HepG2 (cell line): ENCODE measurements at regions not wholly inside any gene's neighbourhood (a gene's known extent, or its start where the extent isn't known, plus 50 kb on each side); places are given as distances from the start of the nearest gene placed in this dataset.

ENCODE experiments used
- CTCF ChIP-seq: sonication (generic); formaldehyde crosslinking; IDR thresholded peaks from 2 replicates; pipeline ENCODE4 v1.5.0; 2020; ENCODE audit warnings: mild to moderate bottlenecking, missing genetic modification reagents, moderate library complexity
- FIP1L1 ChIP-seq: fragments of 200-400 bp; formaldehyde crosslinking; IDR thresholded peaks from 2 replicates; pipeline ENCODE4 v1.6.1; 2018; ENCODE audit warnings: low read depth, mild to moderate bottlenecking, low read length, moderate library complexity, borderline replicate concordance; ENCODE audit not compliant: insufficient read depth
- KDM2A ChIP-seq: sonication (generic); formaldehyde crosslinking; IDR thresholded peaks from 2 replicates; pipeline ENCODE4 v1.4.0; 2020; ENCODE audit warnings: low read depth, missing genetic modification reagents, borderline replicate concordance
- PCBP2 ChIP-seq: fragments of 200-400 bp; formaldehyde crosslinking; optimal IDR thresholded peaks from 2 replicates; pipeline ENCODE3; 2018; ENCODE audit warnings: low read length, low read depth; ENCODE audit not compliant: poor library complexity, severe bottlenecking
- POLR2A ChIP-seq, 2 experiments: IDR thresholded peaks; 2 replicates each; pipeline ENCODE4 v1.6.1; 2011; ENCODE audit warnings: low read depth in 2 of 2, low read length in 2 of 2, mild to moderate bottlenecking in 1 of 2, moderate library complexity in 1 of 2; ENCODE audit not compliant: insufficient read depth in 1 of 2
- REPIN1 ChIP-seq: sonication (generic); formaldehyde crosslinking; IDR thresholded peaks from 2 replicates; pipeline ENCODE4 v1.8.0; 2022; ENCODE audit warnings: missing genetic modification reagents, low read depth, mild to moderate bottlenecking, borderline replicate concordance
- TBP ChIP-seq: sonication (generic); formaldehyde crosslinking; IDR thresholded peaks from 2 replicates; pipeline ENCODE4 v1.5.0; 2020; ENCODE audit warnings: missing genetic modification reagents
- XRCC5 ChIP-seq: fragments of 200-400 bp; formaldehyde crosslinking; optimal IDR thresholded peaks from 2 replicates; pipeline ENCODE3; 2017; ENCODE audit warnings: mild to moderate bottlenecking, low read length
- ZBTB33 ChIP-seq: sonication (generic); formaldehyde crosslinking; IDR thresholded peaks from 2 replicates; pipeline ENCODE4 v1.4.0; 2020; ENCODE audit warnings: missing genetic modification reagents
- ZBTB43 ChIP-seq: sonication (generic); formaldehyde crosslinking; conservative IDR thresholded peaks from 2 replicates; pipeline ENCODE4 v1.4.0; 2020; ENCODE audit warnings: missing genetic modification reagents
- ZBTB44 ChIP-seq: sonication (generic); formaldehyde crosslinking; IDR thresholded peaks from 2 replicates; pipeline ENCODE4 v1.4.0; 2020; ENCODE audit warnings: missing genetic modification reagents
- ZNF121 ChIP-seq: sonication (generic); formaldehyde crosslinking; IDR thresholded peaks from 2 replicates; pipeline ENCODE4 v1.5.0; 2020; ENCODE audit warnings: mild to moderate bottlenecking, missing genetic modification reagents
- ZNF232 ChIP-seq: sonication (generic); formaldehyde crosslinking; IDR thresholded peaks from 2 replicates; pipeline ENCODE4 v1.4.0; 2020; ENCODE audit warnings: missing genetic modification reagents, borderline replicate concordance
- ZZZ3 ChIP-seq: sonication (generic); formaldehyde crosslinking; IDR thresholded peaks from 2 replicates; pipeline ENCODE4 v1.4.0; 2020; ENCODE audit warnings: missing genetic modification reagents, mild to moderate bottlenecking, borderline replicate concordance

- TF ChIP-seq CTCF (CRISPR knock-in tag) (no peak), KDM2A (CRISPR knock-in tag) (no peak), ZBTB44 (CRISPR knock-in tag) (no peak), ZZZ3 (CRISPR knock-in tag) (no peak), POLR2A (IDR thresholded peaks at IDR 0.05; ENCODE audit: insufficient read depth in 1 of 2, low read depth in 2 of 2, low read length in 2 of 2) (no peak), ZNF232 (CRISPR knock-in tag) (no peak), FIP1L1 (no peak), PCBP2 (no peak), ZBTB43 (CRISPR knock-in tag) (no peak), REPIN1 (no peak), TBP (CRISPR knock-in tag) (no peak), ZBTB33 (CRISPR knock-in tag) (no peak), ZNF121 (CRISPR knock-in tag) (no peak), XRCC5 (no peak)
Measured at GRCh38 chr14:84129941-84130340, 1400.0 kb upstream of the FLRT2 start.
